GM23338 (cell line): ENCODE measurements at regions not wholly inside any gene's neighbourhood (a gene's known extent, or its start where the extent isn't known, plus 50 kb on each side); places are given as distances from the start of the nearest gene placed in this dataset.

ENCODE experiments used
- ATAC-seq: fragments of 200-7000 bp; cut with Tn5 transposase; 3 replicates; pipeline ENCODE4 v1.9.1; 2020
- DNase-seq: peaks from one replicate; pipeline ENCODE4 v3.0.0-alpha.2; 2015; ENCODE audit warnings: low spot score
- H2AFZ ChIP-seq: fragments of 200-600 bp; sonication (generic); 2 replicates; pipeline ENCODE4 v1.8.0; 2016; ENCODE audit warnings: antibody characterized with exemption, mild to moderate bottlenecking, moderate library complexity
- H3F3A ChIP-seq: fragments of 200-600 bp; sonication (generic); replicated peaks from 2 replicates; pipeline ENCODE4 v1.8.0; 2017; ENCODE audit warnings: antibody characterized with exemption, mixed run types, low read depth
- H3K27ac ChIP-seq: fragments of 200-600 bp; sonication (generic); 2 replicates; pipeline ENCODE4 v1.6.1; 2016; ENCODE audit warnings: low read depth
- H3K27me3 ChIP-seq: fragments of 200-600 bp; sonication (generic); 2 replicates; pipeline ENCODE4 v1.8.0; 2016; ENCODE audit warnings: mild to moderate bottlenecking, mixed run types, moderate library complexity; ENCODE audit not compliant: insufficient read depth
- H3K36me3 ChIP-seq: fragments of 200-600 bp; sonication (generic); 2 replicates; pipeline ENCODE4 v1.8.0; 2016; ENCODE audit warnings: mild to moderate bottlenecking; ENCODE audit not compliant: insufficient read depth
- H3K4me1 ChIP-seq: fragments of 200-600 bp; sonication (generic); 2 replicates; pipeline ENCODE4 v1.8.0; 2016; ENCODE audit warnings: mild to moderate bottlenecking, moderate library complexity; ENCODE audit not compliant: insufficient read depth
- H3K4me2 ChIP-seq: fragments of 200-600 bp; sonication (generic); 2 replicates; pipeline ENCODE4 v1.7.1; 2017; ENCODE audit warnings: mixed run types
- H3K4me3 ChIP-seq: fragments of 200-600 bp; sonication (generic); 2 replicates; pipeline ENCODE4 v1.6.1; 2016; ENCODE audit warnings: mixed run types
- H3K79me2 ChIP-seq: fragments of 200-600 bp; sonication (generic); replicated peaks from 2 replicates; pipeline ENCODE4 v1.8.0; 2017; ENCODE audit warnings: mild to moderate bottlenecking; ENCODE audit not compliant: insufficient read depth
- H3K9me2 ChIP-seq: fragments of 200-600 bp; sonication (generic); 2 replicates; pipeline ENCODE4 v1.8.0; 2017; ENCODE audit not compliant: insufficient read depth
- H4K20me1 ChIP-seq: fragments of 200-600 bp; sonication (generic); replicated peaks from 2 replicates; pipeline ENCODE4 v1.8.0; 2017; ENCODE audit warnings: mild to moderate bottlenecking; ENCODE audit not compliant: insufficient read depth
- H3K27ac Mint-ChIP-seq: 2 replicates; pipeline ENCODE4 v1.8.0; 2020; ENCODE audit warnings: inconsistent platforms, mild to moderate bottlenecking, moderate library complexity, mixed read lengths
- H3K27me3 Mint-ChIP-seq: 3 replicates; pipeline ENCODE4 v1.8.0; 2022; ENCODE audit warnings: low read depth, mild to moderate bottlenecking, moderate library complexity, mixed read lengths, inconsistent platforms; ENCODE audit not compliant: insufficient read depth, poor library complexity
- H3K36me3 Mint-ChIP-seq: 3 replicates; pipeline ENCODE4 v1.8.0; 2021; ENCODE audit warnings: low read depth, mild to moderate bottlenecking, inconsistent platforms, moderate library complexity, mixed read lengths
- H3K4me1 Mint-ChIP-seq: 3 replicates; pipeline ENCODE4 v1.8.0; 2020; ENCODE audit warnings: mild to moderate bottlenecking, inconsistent platforms, mixed read lengths
- H3K4me3 Mint-ChIP-seq: 3 replicates; pipeline ENCODE4 v1.8.0; 2021; ENCODE audit warnings: moderate library complexity, mild to moderate bottlenecking, inconsistent platforms, mixed read lengths
- H3K9me3 Mint-ChIP-seq: 3 replicates; pipeline ENCODE4 v1.8.0; 2020; ENCODE audit warnings: moderate library complexity, mild to moderate bottlenecking, inconsistent platforms, mixed read lengths
- CREB1 ChIP-seq: fragments of 250-450 bp; sonication (Bioruptor Pico); IDR thresholded peaks from 2 replicates; pipeline ENCODE4 v1.5.0; 2020; ENCODE audit warnings: low read depth, mild to moderate bottlenecking, moderate library complexity
- CTCF ChIP-seq, 2 experiments: fragments of 200-600 bp in 1 of 2; sonication (generic) in 1 of 2; conservative IDR thresholded peaks; 2 replicates each; pipeline versions ENCODE4 v1.5.1 to v1.6.1; 2016 to 2017; ENCODE audit warnings: antibody characterized with exemption in 2 of 2, low read depth in 2 of 2, mild to moderate bottlenecking in 2 of 2, moderate library complexity in 1 of 2
- ETS1 ChIP-seq: IDR thresholded peaks from 2 replicates; pipeline ENCODE4 v1.6.1; 2016; ENCODE audit warnings: antibody characterized with exemption
- EZH2 ChIP-seq: fragments of 200-600 bp; sonication (generic); IDR thresholded peaks from one replicate; pipeline ENCODE4 v1.8.0; 2017; ENCODE audit warnings: antibody characterized with exemption, mild to moderate bottlenecking, low read depth; ENCODE audit not compliant: unreplicated experiment
- EZH2phosphoT487 ChIP-seq: fragments of 200-600 bp; sonication (generic); IDR thresholded peaks from one replicate; pipeline ENCODE4 v1.8.1; 2018; ENCODE audit warnings: antibody characterized with exemption; ENCODE audit not compliant: unreplicated experiment
- JUNB ChIP-seq: IDR thresholded peaks from one replicate; pipeline ENCODE4 v1.6.1; 2016; ENCODE audit warnings: antibody characterized with exemption; ENCODE audit not compliant: unreplicated experiment
- NANOG ChIP-seq: IDR thresholded peaks from 2 replicates; pipeline ENCODE4 v1.6.1; 2016; ENCODE audit warnings: antibody characterized with exemption, borderline replicate concordance
- POLR2AphosphoS5 ChIP-seq: IDR thresholded peaks from 2 replicates; pipeline ENCODE4 v1.6.1; 2016; ENCODE audit warnings: antibody characterized with exemption, low read depth
- REST ChIP-seq: IDR thresholded peaks from one replicate; pipeline ENCODE4 v1.6.1; 2018; ENCODE audit warnings: antibody characterized with exemption; ENCODE audit not compliant: unreplicated experiment
- STAT1 ChIP-seq: IDR thresholded peaks from one replicate; pipeline ENCODE4 v1.6.1; 2016; ENCODE audit warnings: antibody characterized with exemption; ENCODE audit not compliant: unreplicated experiment
- ZNF114 ChIP-seq: fragments of 250-450 bp; sonication (Bioruptor Pico); IDR thresholded peaks from 2 replicates; pipeline ENCODE4 v1.5.0; 2020; ENCODE audit warnings: mild to moderate bottlenecking, moderate library complexity
- ZNF331 ChIP-seq: fragments of 250-450 bp; sonication (Bioruptor Pico); IDR thresholded peaks from 2 replicates; pipeline ENCODE4 v1.5.0; 2020; ENCODE audit warnings: low read depth, mild to moderate bottlenecking, moderate library complexity
- ZNF462 ChIP-seq: fragments of 250-450 bp; sonication (Bioruptor Pico); IDR thresholded peaks from 2 replicates; pipeline ENCODE4 v1.5.0; 2020; ENCODE audit warnings: mild to moderate bottlenecking, moderate library complexity

GRCh38 chr4:123234955-123235354, 161.6 kb upstream of the SPRY1 start:
- Mint-ChIP-seq H3K9me3 (no peaks in the 10 kb centered on the region), H3K27ac (no peak overlapping the region), H3K36me3 (peaks cover 19% of the 10 kb centered on the region), H3K27me3 (no peaks in the 10 kb centered on the region), H3K4me3 (no peak overlapping the region), H3K4me1 (peaks cover 29% of the 10 kb centered on the region)
- TF ChIP-seq STAT1 (no peak), NANOG (no peak), EZH2 (no peak), ZNF462 (CRISPR knock-in tag) (no peak), CTCF (conservative IDR thresholded peaks at IDR 0.05; ENCODE audit: low read depth in 2 of 2) (no peak), EZH2phosphoT487 (no peak), CREB1 (CRISPR knock-in tag) (no peak), ZNF114 (CRISPR knock-in tag) (no peak), ETS1 (no peak), POLR2AphosphoS5 (no peak), REST (no peak), ZNF331 (no peak), JUNB (no peak)
- no peak overlapping the region for H3K27ac ChIP-seq
- H3K27me3 ChIP-seq, result no peaks in the 10 kb centered on the region
- 0 out of 2 replicates have a peak, but pooled peaks cover 4% of the 10 kb centered on the region for H3K9me2 ChIP-seq
- H3K79me2 ChIP-seq, result no peaks in the 10 kb centered on the region
- DNase-seq (no peak), ATAC-seq (no peak)
- H2AFZ ChIP-seq, result no peak overlapping the region
- no peaks in the 10 kb centered on the region for H3K36me3 ChIP-seq
- H3K4me2 ChIP-seq, result no peak overlapping the region
- H3F3A ChIP-seq, result no peaks in the 10 kb centered on the region
- H3K4me3 ChIP-seq, result no peak overlapping the region
- H3K4me1 ChIP-seq, result peaks cover 38% of the 10 kb centered on the region
- no peaks in the 10 kb centered on the region for H4K20me1 ChIP-seq
